IPS DF 4.7 (cell line): ENCODE measurements at regions not wholly inside any gene's neighbourhood (a gene's known extent, or its start where the extent isn't known, plus 50 kb on each side); places are given as distances from the start of the nearest gene placed in this dataset.
"Not testable (repeated sequence)": the region's sequence is repeated elsewhere in the genome, so short reads cannot be mapped to it uniquely, and the experiment has no call there.

Experiments
- DNase-seq: peaks from one replicate; pipeline ENCODE4 v3.0.0-alpha.2; 2013; ENCODE audit warnings: low spot score; ENCODE audit errors: extremely low read depth

GRCh38 chr10:85111271-85111670 lies 782.9 kb downstream of the CCSER2 start:
- DNase-seq = no peak

DNA sequence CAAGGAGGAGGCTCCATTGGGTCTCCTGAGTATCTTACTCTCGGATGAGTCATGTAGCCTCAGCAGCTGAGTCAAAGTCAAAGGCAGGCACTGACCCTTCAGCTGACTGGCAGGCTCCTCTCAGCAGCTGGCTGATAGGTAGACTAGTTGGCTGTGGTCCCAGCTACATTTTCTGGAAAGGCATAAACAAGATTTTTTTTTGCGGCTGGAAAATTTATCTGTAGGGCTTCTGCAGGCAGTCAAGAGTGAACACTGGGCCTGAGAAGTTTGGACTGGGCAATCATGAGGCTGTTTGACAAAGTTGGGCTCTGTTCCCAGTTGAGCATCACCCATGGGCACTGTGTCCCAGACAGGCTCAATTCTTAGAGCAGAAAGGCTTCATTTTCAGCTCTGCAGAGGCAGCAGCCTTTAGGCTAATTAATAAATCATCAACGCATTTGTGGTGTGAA lies 796.2 kb downstream of the CCSER2 start:
- no peak for DNase-seq

- DNase-seq = no peak
These were observed 808.9 kb downstream of the CCSER2 start for GRCh38 chr10:85137253-85137652.

GRCh38 chr10:85138046-85138445 lies 809.7 kb downstream of the CCSER2 start:
- no peak for DNase-seq

- DNase-seq = no peak
These were observed 810.7 kb downstream of the CCSER2 start for GRCh38 chr10:85139124-85139523.

DNA sequence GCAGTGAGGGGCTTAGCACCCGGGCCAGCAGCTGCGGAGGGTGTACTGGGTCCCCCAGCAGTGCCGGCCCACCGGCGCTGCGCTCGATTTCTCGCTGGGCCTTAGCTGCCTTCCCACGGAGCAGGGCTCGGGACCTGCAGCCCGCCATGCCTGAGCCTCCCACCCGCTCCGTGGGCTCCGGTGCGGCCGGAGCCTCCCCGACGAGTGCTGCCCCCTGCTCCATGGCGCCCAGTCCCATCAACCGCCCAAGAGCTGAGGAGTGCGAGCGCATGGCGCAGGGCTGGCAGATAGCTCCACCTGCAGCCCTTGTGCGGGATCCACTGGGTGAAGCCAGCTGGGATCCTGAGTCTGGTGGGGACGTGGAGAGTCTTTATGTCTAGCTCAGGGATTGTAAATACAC lies 813.1 kb downstream of the CCSER2 start:
- not testable (repeated sequence) for DNase-seq

DNA sequence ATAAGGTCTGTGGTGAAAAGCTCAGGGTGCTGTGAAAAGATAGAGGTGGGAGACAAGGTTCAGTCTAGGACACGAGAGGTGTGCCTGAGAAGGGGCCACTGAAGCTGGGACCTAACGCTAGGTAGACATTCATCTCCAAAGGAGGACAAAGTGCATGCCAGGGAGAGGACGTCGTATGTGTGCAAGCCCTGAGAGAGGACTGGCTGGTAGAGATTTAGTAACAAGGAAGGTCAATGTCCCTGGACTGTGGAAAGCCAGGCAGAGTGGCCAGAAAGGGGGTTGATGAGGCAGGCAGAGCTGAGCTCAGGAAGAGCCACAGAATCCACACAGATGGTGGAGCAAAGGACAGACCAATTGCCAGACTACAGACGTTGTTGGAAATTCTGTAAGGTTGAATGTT lies 817.6 kb downstream of the CCSER2 start:
- DNase-seq = no peak

- no peak for DNase-seq
These were observed 819.2 kb downstream of the CCSER2 start for GRCh38 chr10:85147346-85148250.

DNA sequence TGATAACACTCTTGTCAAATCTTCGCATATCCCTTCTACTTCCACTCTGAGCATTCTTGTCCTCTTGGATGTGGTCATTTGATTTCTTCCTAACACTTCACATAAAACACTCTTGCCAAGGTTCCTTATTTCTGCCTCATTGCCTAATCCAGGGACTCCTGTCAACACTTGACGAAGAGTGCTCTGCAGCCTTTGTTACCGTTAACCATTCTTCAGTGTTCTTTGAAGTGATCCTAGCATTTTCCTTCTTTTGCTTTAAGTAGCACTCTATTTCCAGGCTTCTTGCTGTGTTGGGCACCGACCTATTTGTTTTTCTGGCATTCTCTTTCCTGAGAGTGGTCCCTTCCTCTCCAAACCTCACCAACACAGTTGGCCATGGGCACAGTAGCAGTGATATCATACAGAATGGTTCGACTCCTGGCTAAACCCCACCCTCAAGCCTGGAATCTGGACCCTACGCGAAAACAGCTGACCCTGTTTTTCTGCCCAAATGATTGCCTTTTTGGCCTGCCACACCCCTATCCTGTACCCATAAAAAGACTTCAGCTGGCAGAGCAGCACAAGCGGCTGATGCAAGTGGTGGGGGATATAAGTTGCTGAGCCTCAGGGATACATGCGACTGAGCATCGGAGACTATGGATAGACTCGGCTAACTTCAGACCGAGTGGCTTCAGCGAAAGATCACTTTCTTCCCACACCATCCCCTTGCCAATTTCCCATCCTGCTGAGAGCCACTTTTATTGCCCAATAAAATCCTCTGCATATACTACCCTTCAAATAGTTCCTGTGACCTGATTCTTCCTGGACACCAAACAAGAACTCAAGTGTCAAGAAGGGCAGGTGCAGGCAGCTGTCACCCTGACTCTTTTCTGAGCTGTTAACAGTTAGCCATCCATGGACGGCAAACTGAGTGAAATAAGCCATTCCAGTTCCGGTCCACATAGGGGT lies 820.6 kb downstream of the CCSER2 start:
- no peak for DNase-seq

GRCh38 chr10:85149766-85150165 lies 821.4 kb downstream of the CCSER2 start:
- no peak for DNase-seq

- DNase-seq = no peak
These were observed 823.1 kb downstream of the CCSER2 start for GRCh38 chr10:85151506-85151905.

GRCh38 chr10:85152496-85152895 lies 824.1 kb downstream of the CCSER2 start:
- DNase-seq = no peak

DNA sequence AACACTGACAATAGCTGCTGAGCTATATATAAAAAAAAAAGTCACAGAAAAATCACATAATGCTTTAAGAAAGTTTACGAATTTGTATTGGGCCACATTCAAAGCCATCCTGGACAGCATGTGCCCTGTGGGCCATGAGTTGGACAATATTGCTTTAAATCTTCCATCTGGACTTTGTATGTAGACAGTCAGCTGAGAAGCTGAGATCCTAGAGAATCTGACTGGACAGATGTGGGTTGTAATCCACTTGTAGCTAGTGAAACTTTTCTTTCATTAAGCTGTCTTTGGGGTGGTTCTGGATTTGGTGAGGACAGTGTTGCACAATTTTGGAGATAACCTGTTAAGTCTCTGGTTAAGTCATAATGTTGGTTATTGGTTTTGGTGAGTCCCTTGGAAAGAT lies 824.5 kb downstream of the CCSER2 start:
- no peak for DNase-seq

GRCh38 chr10:85157206-85157605 lies 828.8 kb downstream of the CCSER2 start:
- no peak for DNase-seq

DNA sequence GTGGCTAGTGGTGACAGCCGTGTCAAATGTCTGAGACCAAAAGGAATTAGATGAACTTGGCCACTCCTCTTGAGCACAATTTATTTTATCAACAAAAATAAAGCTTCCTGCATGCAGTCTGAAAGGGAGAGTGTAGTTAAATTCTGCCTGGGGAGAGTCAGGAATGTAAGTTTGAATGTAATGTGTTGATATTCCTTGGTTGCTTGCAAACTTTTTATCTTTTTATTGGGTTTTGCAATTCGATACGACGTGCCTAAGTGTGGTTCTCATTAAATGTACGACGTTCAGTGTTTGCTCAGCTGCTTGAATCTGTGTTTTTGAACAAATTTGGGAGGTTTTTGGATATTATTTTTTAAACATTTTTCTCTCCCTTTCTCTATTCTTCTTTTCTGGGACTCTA lies 839.9 kb downstream of the CCSER2 start:
- DNase-seq = no peak

DNA sequence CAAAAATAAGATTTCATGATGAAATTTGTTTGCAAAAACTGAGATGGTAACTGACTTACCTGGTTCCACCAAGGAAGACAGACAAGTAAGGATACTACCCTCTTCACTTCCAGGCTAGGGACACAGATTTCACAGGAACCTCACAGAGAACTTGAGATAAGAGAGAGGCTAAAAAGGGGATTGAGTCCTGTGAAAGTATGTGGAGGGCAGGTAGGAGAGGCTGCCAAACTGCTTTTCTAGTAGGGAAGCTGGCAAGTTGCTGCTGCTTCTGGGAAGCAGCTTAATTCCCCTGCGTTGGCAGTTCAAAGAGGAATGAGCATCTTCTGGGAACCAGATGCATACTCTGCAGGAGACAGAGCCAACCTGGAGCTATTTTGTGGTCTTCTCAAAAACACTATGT lies 841.6 kb downstream of the CCSER2 start:
- DNase-seq = no peak

GRCh38 chr10:85175635-85176034 lies 847.2 kb downstream of the CCSER2 start:
- DNase-seq = no peak

- DNase-seq = no peak
These were observed 849.4 kb downstream of the CCSER2 start for GRCh38 chr10:85177767-85178166.

DNA sequence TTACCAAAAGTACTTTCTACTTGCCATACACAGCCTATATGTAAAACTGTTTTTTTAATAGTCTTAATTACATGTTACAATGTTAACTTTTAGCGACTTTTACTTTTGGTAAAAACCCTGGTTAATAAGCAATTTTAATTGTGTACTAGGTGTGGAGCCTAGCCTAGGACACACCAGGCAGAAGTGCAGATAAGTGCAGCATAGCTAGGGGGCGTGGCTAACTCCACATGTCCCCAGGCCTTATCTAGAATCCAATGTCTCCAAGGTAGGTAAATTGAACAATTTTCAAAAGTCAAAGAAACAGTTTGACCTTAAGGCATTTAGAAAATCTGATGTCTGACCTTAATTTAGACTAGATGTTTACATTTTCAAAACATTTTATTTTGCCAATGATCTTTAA lies 858.7 kb downstream of the CCSER2 start:
- DNase-seq = no peak

- no peak for DNase-seq
These were observed 860.5 kb downstream of the CCSER2 start for GRCh38 chr10:85188770-85189484.

DNA sequence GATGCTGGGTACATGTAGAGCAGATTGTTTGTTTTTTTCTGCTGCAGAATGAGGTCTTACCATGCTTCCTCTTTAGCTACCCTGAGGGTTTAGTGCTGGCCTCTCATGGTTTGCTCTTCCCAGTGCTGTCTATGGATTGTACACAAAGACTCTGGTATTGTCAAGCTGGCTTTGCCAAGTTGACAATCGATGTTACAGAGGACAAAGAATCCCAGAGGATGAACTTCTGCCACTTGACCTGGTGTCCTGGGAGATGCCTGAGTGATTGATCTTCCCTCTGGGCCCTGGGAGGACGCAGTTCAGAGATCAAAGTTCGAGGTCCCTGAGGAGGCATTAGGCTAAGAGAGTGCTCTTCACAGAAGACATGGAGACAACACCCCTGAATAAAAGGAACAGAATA lies 865.4 kb downstream of the CCSER2 start:
- no peak for DNase-seq
